ENCODE measurements at regions not wholly inside any gene's neighbourhood (a gene's known extent, or its start where the extent isn't known, plus 50 kb on each side); places are given as distances from the start of the nearest gene placed in this dataset.

DNA sequence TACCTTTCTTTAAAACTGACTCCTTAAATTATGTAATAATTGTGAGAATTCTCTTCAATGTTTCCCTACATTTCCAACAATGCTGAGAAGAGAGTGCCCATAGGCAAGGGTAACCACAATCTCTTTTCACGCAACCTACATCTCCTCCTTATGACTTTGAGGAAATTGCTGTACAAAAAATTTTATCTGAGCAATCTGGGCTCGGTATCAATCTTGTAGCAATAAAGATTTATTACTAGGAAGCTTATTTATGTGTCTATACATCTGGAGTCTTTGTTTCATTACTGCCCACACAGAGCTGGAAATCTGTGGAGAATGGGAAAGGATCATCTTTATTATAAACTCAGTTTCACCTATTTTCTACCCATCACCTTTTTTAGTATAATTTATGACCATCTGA is 913.8 kb upstream of the SORCS1 start:
- TF ChIP-seq CTCF (IDR thresholded peaks at IDR 0.05) = no peak
- no peaks in the 10 kb centered on the region for H3K36me3 ChIP-seq
- H3K4me1 ChIP-seq = no peaks in the 10 kb centered on the region
- no peaks in the 10 kb centered on the region for H3K27me3 ChIP-seq
- no peak for DNase-seq
- H3K4me3 ChIP-seq = no peak overlapping the region
- intact Hi-C loops (cut with DNase I; ENCODE audit: low total_unique reads) = no loop called here
- no peaks in the 10 kb centered on the region for H3K9me3 ChIP-seq
- H3K27ac ChIP-seq = no peak overlapping the region

- no peak overlapping the region for H3K27ac ChIP-seq
- intact Hi-C loops (cut with DNase I; ENCODE audit: low total_unique reads) = no loop called here
- DNase-seq = no peak
- TF ChIP-seq CTCF (IDR thresholded peaks at IDR 0.05) = no peak
- H3K4me3 ChIP-seq = no peak overlapping the region
- H3K4me1 ChIP-seq = no peaks in the 10 kb centered on the region
- no peaks in the 10 kb centered on the region for H3K27me3 ChIP-seq
- H3K36me3 ChIP-seq = no peaks in the 10 kb centered on the region
- no peaks in the 10 kb centered on the region for H3K9me3 ChIP-seq
Measured at GRCh38 chr10:108072466-108072865, 908.0 kb upstream of the SORCS1 start.

DNA sequence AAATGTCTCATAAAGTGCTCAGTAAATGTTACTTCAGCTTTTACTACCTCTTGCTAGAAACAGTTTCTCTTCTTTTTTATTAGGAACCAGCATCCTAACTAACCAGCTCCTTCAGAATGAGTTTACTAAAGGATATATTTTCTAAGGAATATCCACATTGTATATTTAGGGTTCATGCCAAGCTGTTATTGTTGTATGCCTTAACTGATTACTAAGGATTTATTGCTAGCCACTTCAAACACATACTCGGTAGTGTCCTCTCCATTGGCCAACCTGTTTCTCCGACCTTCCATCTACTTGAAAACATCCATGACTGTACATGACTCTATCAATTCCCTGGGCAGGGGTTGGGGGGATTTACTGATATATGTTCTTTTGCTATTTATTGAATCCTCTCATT is 906.3 kb upstream of the SORCS1 start:
- Histone ChIP-seq H3K27ac (no peak overlapping the region), H3K4me1 (no peaks in the 10 kb centered on the region), H3K9me3 (no peaks in the 10 kb centered on the region), H3K4me3 (no peak overlapping the region), H3K27me3 (no peaks in the 10 kb centered on the region), H3K36me3 (no peaks in the 10 kb centered on the region)
- intact Hi-C loops (cut with DNase I; ENCODE audit: low total_unique reads) = no loop called here
- no peak for DNase-seq
- no peak for TF ChIP-seq CTCF (IDR thresholded peaks at IDR 0.05)

DNA sequence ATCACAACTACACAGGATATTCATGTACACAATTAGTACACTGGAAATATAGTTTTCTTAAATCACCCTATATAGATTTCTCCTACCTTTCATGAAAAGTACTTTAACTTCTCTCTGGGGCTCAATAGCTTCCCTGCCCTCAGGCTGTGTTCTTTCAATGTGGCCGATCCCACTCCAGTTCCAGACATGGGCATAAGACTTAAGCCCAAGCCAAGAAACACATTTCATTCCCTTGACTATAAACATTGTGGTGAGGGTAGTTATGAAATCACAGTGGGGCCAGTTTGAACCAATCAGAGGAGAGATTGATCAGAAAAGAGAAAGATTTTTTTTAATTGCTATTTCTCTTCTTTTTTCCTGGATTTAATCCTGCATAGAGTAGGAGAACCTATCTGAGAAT is 904.6 kb upstream of the SORCS1 start:
- Histone ChIP-seq H3K36me3 (no peaks in the 10 kb centered on the region), H3K4me3 (no peak overlapping the region), H3K27ac (no peak overlapping the region), H3K27me3 (no peaks in the 10 kb centered on the region), H3K4me1 (no peaks in the 10 kb centered on the region), H3K9me3 (no peaks in the 10 kb centered on the region)
- no peak for DNase-seq
- no peak for TF ChIP-seq CTCF (IDR thresholded peaks at IDR 0.05)
- intact Hi-C loops (cut with DNase I; ENCODE audit: low total_unique reads) = no loop called here

DNA sequence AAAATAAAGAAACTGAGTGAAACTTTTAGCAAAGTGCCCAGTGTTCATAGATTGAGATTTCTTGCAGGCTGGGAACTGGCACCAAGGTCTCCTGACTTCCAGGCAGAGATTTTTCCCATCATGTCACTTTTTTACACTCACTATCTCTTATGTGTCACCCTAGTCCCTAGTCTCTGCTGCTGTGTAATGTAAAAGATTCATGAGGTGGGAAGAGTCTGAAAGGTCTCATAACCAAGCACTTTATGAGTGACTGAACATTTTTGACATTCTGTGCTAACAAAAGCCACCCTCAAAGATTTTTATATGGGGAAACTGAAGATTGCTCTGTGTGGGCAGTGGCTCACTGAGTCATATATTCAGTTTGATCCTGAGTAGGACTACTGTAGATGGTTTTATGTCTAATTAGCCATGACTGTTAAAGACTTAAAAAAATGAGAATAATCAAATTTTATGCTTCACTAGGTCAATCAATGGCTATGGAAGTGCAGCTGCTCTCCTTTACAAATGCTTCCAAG is 900.3 kb upstream of the SORCS1 start:
- DNase-seq = no peak
- intact Hi-C loops (cut with DNase I; ENCODE audit: low total_unique reads) = no loop called here
- H3K27ac ChIP-seq = no peak overlapping the region
- H3K4me3 ChIP-seq = no peak overlapping the region
- TF ChIP-seq CTCF (IDR thresholded peaks at IDR 0.05) = no peak
- H3K27me3 ChIP-seq = no peaks in the 10 kb centered on the region
- no peaks in the 10 kb centered on the region for H3K9me3 ChIP-seq
- no peaks in the 10 kb centered on the region for H3K36me3 ChIP-seq
- H3K4me1 ChIP-seq = no peaks in the 10 kb centered on the region

DNA sequence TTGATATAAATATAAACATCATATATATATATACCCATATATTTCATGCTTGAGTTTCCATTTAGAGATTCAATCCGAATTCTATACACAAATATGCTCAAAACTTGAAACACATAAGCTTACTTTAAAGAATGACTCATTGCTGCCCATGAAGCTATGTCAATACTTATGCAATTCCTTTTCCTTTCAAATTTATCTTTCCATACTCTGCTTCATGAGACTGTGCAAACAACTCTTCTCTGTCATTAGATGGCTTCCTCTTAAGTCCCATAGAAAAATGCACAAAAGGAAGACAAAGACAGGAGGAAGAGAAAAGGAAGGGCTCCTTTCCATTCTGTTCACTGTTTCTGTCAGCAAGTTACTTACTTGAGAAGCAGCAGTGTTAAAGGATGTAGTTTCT is 895.7 kb upstream of the SORCS1 start:
- TF ChIP-seq CTCF (IDR thresholded peaks at IDR 0.05) = no peak
- no peak for DNase-seq

More for the DNA sequence above, 895.7 kb upstream of the SORCS1 start:
- no peaks in the 10 kb centered on the region for H3K36me3 ChIP-seq
- H3K27ac ChIP-seq = no peak overlapping the region
- H3K9me3 ChIP-seq = no peaks in the 10 kb centered on the region
- H3K27me3 ChIP-seq = no peaks in the 10 kb centered on the region
- H3K4me1 ChIP-seq = no peaks in the 10 kb centered on the region
- H3K4me3 ChIP-seq = no peak overlapping the region
- intact Hi-C loops (cut with DNase I; ENCODE audit: low total_unique reads) = no loop called here
